HG03565 (cell line): ENCODE measurements at regions not wholly inside any gene's neighbourhood (a gene's known extent, or its start where the extent isn't known, plus 50 kb on each side); places are given as distances from the start of the nearest gene placed in this dataset.
A peak's percentile ranks its signal among the peaks of the same experiment; 100 is the strongest.
"Not testable (repeated sequence)": the region's sequence is repeated elsewhere in the genome, so short reads cannot be mapped to it uniquely, and the experiment has no call there.

Experiments
- ATAC-seq: cut with Tn5 transposase; IDR thresholded peaks from one replicate; pipeline ENCODE4 v1.9.1; 2021; ENCODE audit warnings: mild to moderate bottlenecking, moderate library complexity; ENCODE audit not compliant: unreplicated experiment

DNA sequence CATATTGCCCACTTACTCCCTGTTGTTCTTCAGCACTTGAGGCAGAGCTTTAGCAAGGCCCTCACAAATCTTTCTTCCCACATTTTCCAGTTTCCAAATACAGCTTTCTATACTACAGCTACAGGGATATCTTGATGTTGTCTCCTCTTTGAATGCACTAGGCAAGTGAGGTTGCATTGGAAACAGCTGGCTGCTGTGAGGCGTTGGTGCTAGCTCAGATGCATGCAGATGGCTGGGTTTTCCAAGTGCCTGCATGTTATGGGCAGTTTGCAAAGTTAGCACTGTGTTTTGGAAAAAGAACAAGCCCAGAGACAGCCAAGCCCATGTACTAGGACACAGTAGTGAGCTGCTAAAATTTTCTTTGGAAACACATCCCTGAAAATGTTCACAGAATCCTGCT is 315.1 kb upstream of the RASGEF1B start:
- ATAC-seq: no peak

DNA sequence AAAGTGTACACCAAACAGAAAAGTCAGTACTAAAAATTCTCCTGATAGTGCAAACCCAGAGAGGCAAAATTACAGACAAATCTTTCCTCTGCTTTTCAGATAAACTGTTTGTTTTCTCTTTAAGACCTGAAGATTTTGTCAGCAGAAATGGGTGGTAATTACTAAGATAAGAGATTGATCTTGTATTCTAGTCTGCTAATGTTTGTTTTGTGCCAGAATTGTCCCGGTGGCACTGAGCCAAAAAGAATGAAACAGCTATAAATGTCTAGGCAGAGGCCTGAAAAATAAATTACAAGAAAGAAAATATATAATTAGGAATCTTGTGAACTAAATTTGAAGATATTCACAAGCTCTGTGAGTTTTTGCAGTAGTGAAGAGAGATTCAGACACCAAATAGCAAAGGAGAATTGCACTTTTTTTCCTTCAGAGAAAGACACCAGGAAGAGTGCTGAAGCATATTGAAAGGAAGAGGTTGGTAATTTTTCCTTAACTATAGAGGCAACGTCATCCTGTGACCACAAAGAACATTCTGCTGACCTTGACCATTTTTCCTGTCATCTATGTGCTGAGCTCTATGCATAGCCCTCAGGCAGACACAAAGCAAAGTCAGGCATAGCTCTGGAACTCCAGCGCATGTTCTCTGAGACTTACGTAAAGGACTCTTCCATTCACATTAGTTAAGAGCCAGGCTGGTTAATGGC is 314.5 kb upstream of the RASGEF1B start:
- ATAC-seq: no peak

DNA sequence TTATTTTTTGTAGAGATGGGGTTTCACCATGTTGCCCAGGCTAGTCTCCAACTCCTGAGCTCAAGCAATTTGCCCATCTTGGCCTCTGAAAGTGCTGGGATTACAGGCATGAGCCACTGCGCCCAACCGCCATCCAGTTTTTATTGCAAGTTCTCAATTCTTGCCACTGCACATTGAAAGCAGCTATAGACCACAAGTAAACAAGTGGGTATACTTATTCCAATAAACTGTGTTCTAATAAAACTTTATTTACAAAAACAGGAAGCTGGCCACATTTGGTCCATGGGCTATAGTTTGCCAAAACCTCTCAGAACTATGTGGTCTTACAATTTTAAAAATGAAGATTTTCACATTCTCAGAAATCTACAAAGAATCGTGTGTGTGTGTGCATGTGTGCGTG is 313.6 kb upstream of the RASGEF1B start:
- no peak for ATAC-seq

DNA sequence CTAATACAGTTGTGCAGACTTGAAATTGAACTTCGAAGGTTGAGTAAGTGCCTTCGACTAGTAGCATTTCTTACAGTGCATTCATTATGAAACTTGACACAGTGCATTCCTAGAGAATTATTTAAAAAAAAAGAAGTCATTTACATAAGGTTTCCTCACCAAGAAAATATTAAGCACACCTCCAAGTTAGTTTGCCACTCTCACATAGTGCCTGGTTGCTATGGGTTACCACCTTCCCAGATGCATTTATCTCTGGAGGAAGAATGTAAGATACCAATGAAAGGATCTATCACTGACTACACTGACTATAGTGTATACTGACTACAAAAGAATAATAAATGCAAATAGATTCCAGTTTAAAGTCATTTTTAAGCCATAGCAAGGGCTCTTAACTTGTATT is 311.9 kb upstream of the RASGEF1B start:
- no peak for ATAC-seq

DNA sequence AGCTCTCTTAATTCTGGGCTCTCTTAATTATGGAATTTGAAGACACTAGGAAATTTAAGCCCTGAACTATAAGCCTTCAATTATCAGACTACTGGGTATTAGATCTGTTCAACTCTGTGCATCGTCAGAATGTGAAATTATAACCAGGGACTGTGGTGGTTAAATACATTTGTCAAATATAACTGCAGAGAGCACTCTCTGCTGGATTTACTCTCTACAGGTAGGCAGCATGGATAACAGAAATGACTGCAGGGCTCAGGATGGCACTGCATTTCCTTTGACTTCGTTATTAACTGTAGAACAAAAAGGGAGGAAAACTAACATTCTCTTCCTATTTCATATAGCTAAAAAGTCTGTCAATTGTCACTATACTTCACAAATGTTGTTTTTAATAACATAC is 310.1 kb upstream of the RASGEF1B start:
- ATAC-seq: no peak

DNA sequence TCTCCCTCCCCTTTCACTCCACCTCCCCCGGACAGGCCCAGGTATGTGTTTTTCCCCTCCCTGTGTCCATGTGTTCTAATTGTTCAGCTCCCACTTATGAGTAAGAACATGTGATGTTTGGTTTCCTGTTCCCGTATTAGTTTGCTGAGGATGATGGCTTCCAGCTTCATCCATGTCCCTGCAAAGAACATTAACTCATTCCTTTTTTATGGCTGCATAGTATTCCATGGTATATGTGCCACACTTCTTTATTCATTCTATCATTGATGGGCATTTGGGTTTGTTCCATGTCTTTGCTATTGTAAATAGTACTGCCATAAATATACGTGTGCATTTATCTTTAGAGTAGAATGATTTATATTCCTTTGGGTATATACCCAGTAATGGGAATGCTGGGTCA is 306.0 kb upstream of the RASGEF1B start:
- ATAC-seq: not testable (repeated sequence)

DNA sequence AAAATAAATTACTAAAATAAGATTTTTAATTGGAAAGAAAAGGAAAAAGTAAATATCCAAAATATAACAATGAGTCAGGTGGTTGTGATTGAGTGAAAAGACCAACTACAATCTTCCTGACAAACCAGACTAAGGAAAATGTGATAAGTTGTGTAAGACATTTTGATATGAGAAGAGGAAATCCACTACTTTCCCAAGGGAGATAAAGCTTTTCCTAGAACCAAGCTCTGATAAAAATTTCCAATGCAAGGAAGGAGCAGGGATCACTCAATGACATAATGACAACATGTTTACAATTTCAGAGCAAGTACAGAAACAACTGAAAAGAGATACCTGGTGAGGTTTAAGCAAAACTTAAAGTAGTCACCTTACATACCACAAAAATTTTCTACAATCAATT is 305.1 kb upstream of the RASGEF1B start:
- no peak for ATAC-seq

DNA sequence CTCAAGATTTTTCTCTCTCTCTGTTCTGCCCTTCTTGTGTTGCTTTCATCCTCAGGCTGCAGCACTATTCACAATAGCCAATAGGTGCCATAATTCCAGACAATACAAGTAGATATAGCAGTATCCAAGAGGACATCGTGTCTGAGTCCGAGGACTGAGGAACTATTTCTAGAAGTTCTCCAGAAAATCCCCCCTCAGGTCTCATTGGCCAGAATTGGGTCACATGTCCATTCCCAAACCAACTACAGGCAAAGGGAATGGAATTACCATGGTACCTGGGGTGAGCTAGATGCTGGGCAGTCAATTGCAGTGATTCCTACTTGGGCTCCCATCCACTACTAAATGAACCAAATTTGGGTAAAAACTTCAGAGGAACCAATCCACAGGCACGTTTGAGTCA is 301.9 kb upstream of the RASGEF1B start:
- no peak for ATAC-seq

DNA sequence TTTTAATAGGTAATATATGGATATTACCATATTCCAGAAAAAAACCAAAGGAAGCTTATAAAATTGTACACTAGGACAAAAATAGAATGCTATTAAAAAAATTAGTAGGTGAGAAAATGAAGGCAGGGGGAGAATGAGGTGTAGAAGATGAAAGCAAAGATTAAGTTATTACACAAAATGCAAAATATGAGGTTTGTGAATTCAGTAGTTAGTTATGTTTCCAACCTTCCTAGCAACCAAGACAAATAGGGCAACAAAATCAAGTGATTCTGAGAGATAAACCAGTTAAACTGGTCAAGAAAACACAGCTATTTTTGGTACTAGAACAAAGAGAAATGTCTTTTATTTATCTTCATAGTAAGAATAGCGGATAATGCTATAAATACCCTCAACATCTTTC is 300.0 kb upstream of the RASGEF1B start:
- ATAC-seq: no peak

DNA sequence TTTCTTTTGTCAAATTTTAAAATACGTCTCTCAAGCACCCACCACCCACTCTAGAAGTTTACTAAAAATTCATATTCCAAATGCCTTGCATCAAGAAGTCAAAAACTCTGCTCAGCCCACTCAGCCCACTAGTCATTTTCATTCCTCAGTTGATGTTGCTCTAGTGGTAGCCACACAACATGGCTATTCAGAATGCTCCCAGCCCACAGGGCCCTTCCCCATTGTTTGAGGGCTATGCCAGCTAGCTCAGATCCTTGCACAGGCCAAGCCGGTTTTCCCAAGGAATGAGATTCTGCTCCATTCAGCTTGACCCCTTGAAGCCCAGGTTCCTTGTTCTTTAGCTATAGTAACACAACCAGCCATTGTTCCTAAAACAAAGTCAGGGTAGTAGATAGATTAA is 297.5 kb upstream of the RASGEF1B start:
- ATAC-seq: no peak

DNA sequence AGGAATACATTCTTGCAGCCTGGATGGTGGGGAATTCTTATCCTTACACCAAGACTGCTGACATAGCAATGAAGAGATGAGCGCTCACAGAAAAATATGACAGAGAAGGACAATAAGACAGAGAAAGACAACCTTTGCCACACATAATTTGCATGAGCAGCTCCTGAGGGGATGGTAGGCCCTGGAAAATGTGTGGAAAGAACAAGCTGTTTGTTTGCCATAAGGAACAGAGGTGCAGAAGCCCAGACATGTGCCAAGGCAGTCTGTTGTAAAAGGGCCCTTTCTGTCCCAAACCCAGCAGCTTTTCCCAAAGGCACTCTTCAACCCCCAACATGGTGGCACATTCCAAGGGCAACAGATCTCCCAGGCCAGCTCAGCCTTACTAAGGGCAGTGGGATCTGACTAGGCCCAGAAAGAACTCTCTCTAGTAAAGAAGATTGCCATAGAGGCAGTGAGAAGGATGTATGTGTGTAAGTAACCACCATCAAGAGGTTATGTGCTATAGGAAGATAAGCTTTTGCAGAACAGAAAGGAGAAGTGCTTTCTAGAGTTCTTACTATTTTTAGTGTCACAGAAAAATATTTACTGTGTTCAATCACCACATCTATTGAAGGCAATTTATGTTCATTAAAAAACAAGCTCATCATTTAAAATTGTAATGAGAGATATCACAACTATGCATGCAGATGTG is 287.0 kb upstream of the RASGEF1B start:
- peak; percentile 46 for ATAC-seq

DNA sequence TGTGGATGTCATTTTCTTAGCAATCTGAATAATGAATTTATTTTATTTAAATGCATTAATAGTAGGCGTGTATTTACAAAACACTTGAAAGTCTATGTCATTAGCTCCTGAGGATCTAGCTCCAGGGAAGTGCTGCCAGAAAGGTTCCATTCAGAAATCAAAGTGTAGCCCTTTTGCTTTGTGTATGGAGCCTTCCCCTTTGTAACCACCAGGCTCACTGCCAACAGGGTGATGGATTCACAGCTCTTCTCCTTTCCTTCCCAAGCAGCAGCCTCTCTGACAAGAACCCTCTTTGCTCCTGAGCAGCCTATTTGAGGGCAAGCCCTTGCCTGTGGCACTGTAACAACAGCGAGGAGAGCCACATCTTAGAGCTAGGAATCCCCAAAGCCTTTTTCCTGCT is 286.0 kb upstream of the RASGEF1B start:
- ATAC-seq: no peak

DNA sequence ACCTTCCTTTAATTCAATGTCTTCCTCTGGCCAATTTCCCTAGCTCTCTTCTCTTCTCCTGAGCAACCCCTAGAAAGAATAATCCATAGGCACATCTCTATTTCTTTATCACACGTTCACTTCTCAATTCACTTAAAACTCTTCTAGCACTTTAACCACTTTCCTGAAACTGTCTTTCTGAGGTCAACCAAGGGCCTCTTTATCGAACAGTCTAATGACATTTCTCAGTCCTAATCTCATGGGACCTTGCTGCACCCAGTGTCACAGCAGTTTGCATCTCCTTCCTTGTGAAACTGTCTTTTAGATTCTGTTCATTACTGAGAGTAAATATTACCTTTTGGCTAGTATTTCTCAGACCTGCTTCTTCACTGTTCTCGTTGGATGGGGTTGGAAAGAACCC is 285.3 kb upstream of the RASGEF1B start:
- ATAC-seq: peak; percentile 82

DNA sequence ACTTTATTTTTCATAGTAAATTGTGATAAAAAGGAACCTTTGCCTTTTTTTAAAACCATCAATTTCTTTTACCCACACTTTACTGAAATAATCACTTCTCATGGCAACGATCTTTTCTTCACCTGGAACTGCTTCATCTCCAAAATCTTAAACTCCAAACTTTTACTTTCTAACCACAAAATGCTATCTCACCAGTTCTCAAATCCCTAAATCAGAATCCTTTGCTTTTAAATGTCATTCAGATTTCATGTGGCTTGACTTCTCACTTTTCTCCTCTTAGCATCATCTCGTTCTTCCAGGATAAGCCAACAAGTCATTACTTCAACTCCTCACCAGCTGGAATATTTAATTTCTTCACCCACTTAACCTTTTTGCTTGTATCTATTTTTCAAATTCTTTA is 284.3 kb upstream of the RASGEF1B start:
- no peak for ATAC-seq

DNA sequence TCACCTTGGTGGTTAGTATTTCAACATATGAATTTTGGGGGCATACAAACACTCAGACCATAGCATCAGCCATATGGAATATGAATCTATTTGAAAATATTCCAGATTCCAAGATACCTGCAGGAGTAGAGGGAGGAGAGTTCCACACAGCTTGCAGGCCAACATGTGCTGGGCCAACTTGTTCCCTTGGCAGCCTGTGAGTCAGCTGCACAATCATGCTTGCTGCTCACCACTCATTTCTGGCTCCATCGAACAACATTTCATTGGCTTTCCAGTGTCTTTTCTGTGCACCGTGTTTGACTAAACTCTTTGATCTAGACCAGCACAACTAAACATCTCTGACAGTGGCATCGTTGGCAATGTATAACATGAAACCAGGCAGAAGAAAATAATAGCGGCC is 282.5 kb upstream of the RASGEF1B start:
- no peak for ATAC-seq

DNA sequence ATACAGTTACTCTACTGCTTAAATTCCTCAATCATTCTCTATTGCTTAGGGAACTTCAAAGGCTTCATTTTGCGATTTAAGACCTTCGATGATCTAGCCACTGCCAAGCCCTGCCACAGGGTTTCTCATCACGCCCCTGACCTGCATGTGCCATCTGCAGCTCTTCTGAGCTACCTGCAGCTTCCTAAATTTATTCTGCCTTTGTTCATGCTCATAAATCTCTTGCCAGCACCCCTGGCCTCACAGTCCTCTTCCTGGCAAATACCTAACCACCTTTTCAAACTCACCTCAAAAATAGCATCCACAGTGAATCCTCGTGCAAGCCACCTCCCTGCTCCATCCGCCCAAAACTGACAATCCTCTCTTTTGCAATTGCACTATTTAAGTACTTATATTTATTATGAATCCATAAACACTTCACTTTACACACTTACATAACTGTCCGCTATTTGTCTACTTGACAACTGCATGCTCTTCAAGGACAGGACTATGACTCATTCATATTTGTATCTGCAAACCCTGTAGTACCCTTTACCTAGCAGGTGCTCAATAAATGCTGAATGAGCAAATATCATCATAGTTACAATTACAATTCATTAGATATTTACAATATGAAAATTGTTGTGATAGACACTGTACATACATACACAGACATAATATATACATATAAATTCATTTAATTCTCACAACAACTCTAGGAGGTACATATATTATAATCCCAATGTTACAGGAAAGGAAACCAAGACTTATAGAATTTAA is 280.0 kb upstream of the RASGEF1B start:
- no peak for ATAC-seq

DNA sequence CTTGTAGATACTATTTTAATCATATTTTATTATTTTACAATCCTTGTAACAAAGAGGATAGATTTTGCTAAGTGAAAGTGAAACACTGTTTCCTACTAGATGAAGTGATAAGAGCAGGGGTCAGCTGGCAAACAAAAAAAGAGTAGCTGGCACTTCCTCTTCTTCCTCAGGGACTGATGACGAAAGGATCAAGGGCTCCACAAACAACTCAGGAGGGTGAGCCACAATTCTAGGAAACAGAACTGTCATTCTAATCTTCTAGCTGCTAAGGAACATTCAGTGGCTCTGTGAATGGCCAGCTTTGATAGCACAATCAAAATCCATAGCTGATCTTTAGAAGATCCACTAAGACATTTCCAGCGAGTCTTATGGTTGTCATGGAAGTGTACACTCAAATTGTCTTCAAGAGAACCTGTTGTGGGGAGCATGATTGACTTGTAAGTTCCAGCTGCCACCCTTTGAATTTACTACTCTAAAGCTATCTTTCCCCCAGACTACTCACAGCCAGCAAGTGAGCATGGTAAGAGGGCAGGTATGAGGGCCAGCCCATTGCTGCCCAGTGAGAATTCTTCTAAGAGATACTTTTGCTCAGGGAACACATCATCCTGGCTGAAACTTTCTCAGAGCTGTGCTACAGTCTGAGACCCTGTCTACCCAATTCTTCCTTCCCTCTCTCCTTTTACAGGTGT is 275.7 kb upstream of the RASGEF1B start:
- ATAC-seq: no peak

DNA sequence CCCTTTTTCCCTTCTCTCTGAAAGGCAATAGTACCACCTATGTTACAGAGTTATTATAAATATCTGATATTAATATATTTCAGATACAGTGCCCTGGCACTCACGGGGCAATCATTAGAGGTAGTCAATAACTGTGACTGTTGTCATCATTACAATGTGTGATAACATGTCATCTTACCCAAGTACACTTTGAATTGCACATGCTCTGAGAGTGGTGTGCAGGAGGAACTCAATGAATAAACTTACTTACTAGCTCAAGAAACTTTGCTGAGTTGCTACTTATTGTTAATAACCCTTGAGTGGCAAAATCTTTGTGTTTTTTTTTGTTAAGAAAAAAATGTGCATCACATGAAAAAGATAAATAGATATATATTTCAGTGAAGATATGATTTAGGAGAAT is 275.1 kb upstream of the RASGEF1B start:
- ATAC-seq: no peak

DNA sequence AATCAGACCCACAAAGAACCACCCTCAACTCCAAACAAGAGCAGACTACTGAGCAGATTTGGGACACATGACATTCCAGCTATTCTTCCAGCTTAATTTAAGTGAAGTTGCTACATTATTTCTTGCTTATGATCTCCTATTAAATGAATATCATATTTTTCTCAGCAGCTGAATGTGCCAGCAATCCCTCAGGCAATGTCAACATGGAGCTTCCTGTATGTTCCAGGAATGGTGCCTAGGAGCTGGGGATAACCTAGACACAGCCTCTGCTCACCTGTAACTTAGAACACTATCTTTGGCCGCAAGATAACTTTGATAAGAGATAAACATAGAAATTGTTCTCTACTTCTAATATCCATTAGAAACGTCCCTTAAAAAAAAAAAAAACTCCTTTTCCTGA is 274.4 kb upstream of the RASGEF1B start:
- ATAC-seq: no peak

DNA sequence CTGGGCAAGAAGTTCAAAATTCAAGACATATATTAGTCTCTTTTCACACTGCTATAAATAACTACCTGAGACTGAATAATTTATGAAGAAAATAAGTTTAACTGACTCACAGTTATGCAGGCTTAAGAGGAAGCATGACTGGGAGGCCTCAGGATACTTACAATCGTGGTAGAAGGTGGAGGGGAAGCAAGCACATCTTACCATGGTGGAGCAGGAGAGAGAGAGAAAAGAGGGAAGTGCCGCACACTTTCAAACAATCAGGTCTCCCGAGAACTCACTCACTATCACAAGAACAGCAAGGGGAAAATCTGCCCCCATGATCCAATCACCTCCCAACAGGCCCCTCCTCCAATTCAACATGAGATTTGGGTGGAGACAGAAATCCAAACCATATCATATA is 273.3 kb upstream of the RASGEF1B start:
- ATAC-seq: no peak

DNA sequence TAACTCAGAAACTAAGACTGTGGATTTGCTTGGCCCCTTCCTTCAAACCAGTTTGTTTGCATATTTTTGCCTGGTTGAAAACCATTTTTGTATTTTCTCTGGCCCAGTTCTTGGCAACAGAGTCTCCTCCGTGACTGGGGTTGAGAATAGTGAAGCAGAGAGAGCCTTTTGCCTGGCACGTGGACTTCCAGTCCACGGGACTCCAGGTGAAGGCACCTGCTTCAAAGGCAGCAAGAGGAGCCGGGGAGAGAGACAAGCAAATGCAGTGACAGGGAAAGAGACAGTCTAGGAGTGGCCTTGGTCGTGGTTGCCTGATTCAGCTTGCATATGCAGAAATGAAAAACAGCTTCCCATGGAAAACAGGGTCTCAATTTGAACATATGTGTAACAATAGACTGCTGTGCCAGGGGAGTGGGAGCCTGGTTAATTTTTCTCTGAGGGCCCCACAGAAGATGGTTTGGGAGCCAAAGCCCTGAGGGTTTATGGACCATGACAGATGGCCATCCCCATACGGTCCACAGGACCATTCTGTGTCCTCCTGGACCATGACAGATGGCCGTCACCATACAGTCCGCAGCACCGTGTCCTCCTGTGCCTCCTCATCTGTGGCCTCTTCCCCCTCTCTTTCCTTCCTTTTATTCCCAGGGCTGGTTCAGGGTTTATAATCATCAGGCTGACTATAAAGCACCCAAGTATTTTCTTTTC is 272.2 kb upstream of the RASGEF1B start:
- ATAC-seq: no peak
